GM12892 (cell line): ENCODE measurements at regions not wholly inside any gene's neighbourhood (a gene's known extent, or its start where the extent isn't known, plus 50 kb on each side); places are given as distances from the start of the nearest gene placed in this dataset.

Experiments used
- POLR2AphosphoS5 ChIP-seq: IDR thresholded peaks from 2 replicates; pipeline ENCODE4 v1.6.1; 2011; ENCODE audit warnings: low read depth, low read length, control low read depth
- TAF1 ChIP-seq: IDR thresholded peaks from 2 replicates; pipeline ENCODE4 v1.6.1; 2011; ENCODE audit warnings: low read depth, mild to moderate bottlenecking, control low read depth, low read length, borderline replicate concordance

- no peak for TF ChIP-seq TAF1
- no peak for TF ChIP-seq POLR2AphosphoS5
Observed at GRCh38 chr2:18834341-18834740, 245.0 kb upstream of the NT5C1B start.
